GM12878 (cell line): ENCODE measurements at regions not wholly inside any gene's neighbourhood (a gene's known extent, or its start where the extent isn't known, plus 50 kb on each side); places are given as distances from the start of the nearest gene placed in this dataset.

Experiments
- ATAC-seq: fragments of 200-7000 bp; cut with Tn5 transposase; 3 replicates; pipeline ENCODE4 v1.9.1; 2020; ENCODE audit warnings: mild to moderate bottlenecking, moderate library complexity
- BruUV-seq: library from RNA; stranded (reverse); fragments of 400-500 nt; replicated peaks from 2 replicates; lab custom pipeline; 2021; lab: Mats Ljungman, UMichigan
- CTCF ChIA-PET: fragments of 300-600 bp; sonication (Branson Sonifier 250); formaldehyde crosslinking; extraction: SDS; loops from one replicate; lab custom pipeline; 2021; ENCODE audit warnings: inconsistent platforms; lab: Yijun Ruan, JAX
- POLR2A ChIA-PET: fragments of 350-600 bp; formaldehyde crosslinking; extraction: SDS; loops from one replicate; lab custom pipeline; 2021; ENCODE audit warnings: inconsistent platforms; lab: Charles Lee
- RAD21 ChIA-PET: fragments of 300-600 bp; sonication (Branson Sonifier 250); formaldehyde crosslinking; loops from one replicate; lab custom pipeline; 2023; ENCODE audit warnings: antibody characterized with exemption; ENCODE audit not compliant: unreplicated experiment; lab: Charles Lee
- SMC1A ChIA-PET: fragments of 300-600 bp; sonication (Branson Sonifier 250); formaldehyde crosslinking; loops from one replicate; lab custom pipeline; 2023; ENCODE audit not compliant: unreplicated experiment, uncharacterized antibody; lab: Charles Lee
- DNase-seq: peaks from one replicate; pipeline ENCODE4 v3.0.0-alpha.2; 2011; ENCODE audit warnings: low read depth, low spot score
- FAIRE-seq: peaks from 3 replicates; lab custom pipeline; 2011; peaks lifted over from hg19 to GRCh38; lab: Jason Lieb, UNC
- H2AFZ ChIP-seq: 2 replicates; pipeline ENCODE4 v1.6.0; 2011; ENCODE audit warnings: low read depth, low read length, control low read depth; ENCODE audit not compliant: control insufficient read depth
- H3K27ac ChIP-seq: 2 replicates; pipeline ENCODE4 v1.5.1; 2011; ENCODE audit warnings: control low read depth; ENCODE audit not compliant: control insufficient read depth, insufficient read depth
- H3K27me3 ChIP-seq, 2 experiments: replicated peaks in 1 of 2; 2 replicates each; pipeline versions ENCODE4 v1.6.0 to v1.6.1; 2011; ENCODE audit warnings: low read length in 1 of 2; ENCODE audit not compliant: control insufficient read depth in 2 of 2, insufficient read depth in 2 of 2
- H3K36me3 ChIP-seq, 2 experiments: 2 replicates each; pipeline ENCODE4 v1.5.1; 2011; ENCODE audit warnings: low read length in 1 of 2; ENCODE audit not compliant: control insufficient read depth in 2 of 2, insufficient read depth in 2 of 2
- H3K4me1 ChIP-seq: 2 replicates; pipeline ENCODE4 v1.6.1; 2011; ENCODE audit warnings: mild to moderate bottlenecking, low read length, moderate library complexity, mixed read lengths; ENCODE audit not compliant: control insufficient read depth, insufficient read depth
- H3K4me2 ChIP-seq: 2 replicates; pipeline ENCODE4 v1.6.0; 2011; ENCODE audit warnings: control low read depth; ENCODE audit not compliant: control insufficient read depth, insufficient read depth
- H3K4me3 ChIP-seq: fragments of 200-600 bp; sonication (generic); 2 replicates; pipeline ENCODE4 v1.5.1; 2016
- H3K79me2 ChIP-seq: 2 replicates; pipeline ENCODE4 v1.6.0; 2011; ENCODE audit warnings: low read length; ENCODE audit not compliant: control insufficient read depth, insufficient read depth
- H3K9ac ChIP-seq: 2 replicates; pipeline ENCODE4 v1.8.0; 2011; ENCODE audit warnings: low read length, control low read depth, mixed read lengths; ENCODE audit not compliant: control insufficient read depth, insufficient read depth
- H3K9me3 ChIP-seq: replicated peaks from 3 replicates; pipeline ENCODE4 v1.5.1; 2011; ENCODE audit warnings: mild to moderate bottlenecking, low read length; ENCODE audit not compliant: control insufficient read depth, insufficient read depth
- H4K20me1 ChIP-seq: 2 replicates; pipeline ENCODE4 v1.6.0; 2011; ENCODE audit not compliant: control insufficient read depth, insufficient read depth
- ATF2 ChIP-seq: IDR thresholded peaks from 2 replicates; pipeline ENCODE4 v1.6.1; 2012; ENCODE audit warnings: low read length, inconsistent platforms
- CREM ChIP-seq: IDR thresholded peaks from 2 replicates; pipeline ENCODE4 v1.6.1; 2014; ENCODE audit warnings: antibody characterized with exemption, low read depth
- EGR1 ChIP-seq, 2 experiments: IDR thresholded peaks; 1 replicate in 1 of 2; 2 replicates in 1 of 2; pipeline ENCODE4 v1.6.1; 2011 to 2012; ENCODE audit warnings: low read depth in 2 of 2, low read length in 2 of 2, borderline replicate concordance in 1 of 2, mild to moderate bottlenecking in 1 of 2, moderate library complexity in 1 of 2
- HDAC2 ChIP-seq: fragments of 200-600 bp; sonication (generic); IDR thresholded peaks from 2 replicates; pipeline ENCODE4 v1.6.1; 2017
- POU2F2 ChIP-seq: IDR thresholded peaks from 3 replicates; pipeline ENCODE4 v1.6.1; 2011; ENCODE audit warnings: low read depth, mild to moderate bottlenecking, low read length, borderline replicate concordance
- RAD51 ChIP-seq: fragments of 450-650 bp; IDR thresholded peaks from 2 replicates; pipeline ENCODE4 v1.6.1; 2016; ENCODE audit warnings: moderate library complexity, mild to moderate bottlenecking, inconsistent platforms
- SMAD1 ChIP-seq: fragments of 450-650 bp; IDR thresholded peaks from 2 replicates; pipeline ENCODE4 v1.6.1; 2018; ENCODE audit warnings: mild to moderate bottlenecking, low read depth; ENCODE audit not compliant: partially characterized antibody
- SMAD5 ChIP-seq: IDR thresholded peaks from 2 replicates; pipeline ENCODE4 v1.6.1; 2016; ENCODE audit warnings: antibody characterized with exemption, low read depth
- SP1 ChIP-seq: IDR thresholded peaks from one replicate; pipeline ENCODE4 v1.6.1; 2011; ENCODE audit warnings: low read depth, low read length
- ZBTB11 ChIP-seq: fragments of 450-650 bp; formaldehyde crosslinking; IDR thresholded peaks from 2 replicates; pipeline ENCODE4 v1.5.0; 2022; ENCODE audit warnings: mild to moderate bottlenecking, missing genetic modification characterization
- WGBS: methylation state at CpG from one replicate; pipeline ENCODE4 v1.1.6; 2016; ENCODE audit warnings: low lambda C conversion rate; ENCODE audit not compliant: insufficient replicate concordance, insufficient coverage; ENCODE audit errors: missing lambda C conversion rate; 5-methylcytosine and 5-hydroxymethylcytosine counted together
- in situ Hi-C: fragments of 300-500 bp; cut with MboI; formaldehyde crosslinking; loops from 9 replicates; pipeline ENCODE4 v1.14.3; 2018; ENCODE audit warnings: mixed read lengths
- intact Hi-C: fragments of 100-400 bp; cut with micrococcal nuclease; formaldehyde crosslinking; loops from one replicate; pipeline ENCODE4 v1.14.2; 2022; ENCODE audit not compliant: unreplicated experiment

GRCh38 chrX:97787849-97788248, 904.1 kb downstream of the RPA4 start:
- Histone ChIP-seq H2AFZ (no peak overlapping the region), H4K20me1 (no peaks in the 10 kb centered on the region), H3K36me3 (no peaks in the 10 kb centered on the region), H3K4me1 (no peaks in the 10 kb centered on the region), H3K27me3 (no peaks in the 10 kb centered on the region), H3K79me2 (no peaks in the 10 kb centered on the region), H3K9me3 (no peaks in the 10 kb centered on the region)
- ChIA-PET RAD21 (no interaction called here), POLR2A (no interaction called here)
- in situ Hi-C loops, result no loop called here
- TF ChIP-seq POU2F2, result 0 out of 3 replicates have a peak, but pooled peaks have one; percentile 10
- no peak for TF ChIP-seq SMAD1
- TF ChIP-seq HDAC2, result no peak
- TF ChIP-seq ZBTB11, result no peak
- TF ChIP-seq, all 136 proteins: peak for 1
- no peak overlapping the region for H3K9ac ChIP-seq
- FAIRE-seq (no peak), ATAC-seq (peak; percentile 58), DNase-seq (no peak)
- no TSS peak for BruUV-seq
- 21% methylated on average over 2 of the region's 2 CpGs for WGBS
- no peak overlapping the region for H3K27ac ChIP-seq
- H3K4me3 ChIP-seq, result no peak overlapping the region
- no peak overlapping the region for H3K4me2 ChIP-seq
- ChIA-PET SMC1A (interaction anchor here (0.7 to 1.2 kb wide), 2 partner anchors 13 to 16 kb away, joined by 3 read pairs; no protein-coding TSS in a partner anchor), CTCF (no interaction called here)
- intact Hi-C loops, result no loop called here

GRCh38 chrX:97790850-97791249, 907.1 kb downstream of the RPA4 start:
- H3K27me3 ChIP-seq, result no peaks in the 10 kb centered on the region
- DNase-seq (no peak), FAIRE-seq (no peak), ATAC-seq (peak; percentile 48)
- H3K9ac ChIP-seq, result no peak overlapping the region
- ChIA-PET RAD21 (no interaction called here), SMC1A (no interaction called here), CTCF (interaction anchor here (1.3 kb wide), 1 partner anchor 8 kb away, joined by 3 read pairs; no protein-coding TSS in a partner anchor), POLR2A (no interaction called here)
- WGBS, result 0% methylated on average over 1 of the region's 1 CpG
- H3K9me3 ChIP-seq, result no peaks in the 10 kb centered on the region
- H3K4me3 ChIP-seq, result no peak overlapping the region
- no peaks in the 10 kb centered on the region for H4K20me1 ChIP-seq
- H3K27ac ChIP-seq, result no peak overlapping the region
- in situ Hi-C loops, result no loop called here
- H3K79me2 ChIP-seq, result no peaks in the 10 kb centered on the region
- H3K4me2 ChIP-seq, result no peak overlapping the region
- BruUV-seq, result no TSS peak
- H2AFZ ChIP-seq, result no peak overlapping the region
- no peaks in the 10 kb centered on the region for H3K36me3 ChIP-seq
- intact Hi-C loops, result no loop called here
- H3K4me1 ChIP-seq, result no peaks in the 10 kb centered on the region
- no peak for TF ChIP-seq ATF2
- no peak for TF ChIP-seq RAD51
- no peak for TF ChIP-seq SMAD5
- TF ChIP-seq SP1, result no peak
- no peak for TF ChIP-seq CREM
- TF ChIP-seq EGR1 (IDR thresholded peaks at IDR 0.05; ENCODE audit: borderline replicate concordance in 1 of 2, low read depth in 2 of 2, low read length in 2 of 2), result no peak
